ENCODE measurements at regions not wholly inside any gene's neighbourhood (a gene's known extent, or its start where the extent isn't known, plus 50 kb on each side); places are given as distances from the start of the nearest gene placed in this dataset.

GRCh38 chr6:150535151-150535804 is 64.4 kb upstream of the PLEKHG1 start:
- dilution Hi-C loops (cut with MboI; ENCODE audit: extremely low pct_ligation_motif_present, low sequenced_read_pairs) = no loop called here
- Histone ChIP-seq H3K36me3 (ENCODE audit: control insufficient read depth in 2 of 2, extremely low read depth in 1 of 2, insufficient read depth in 2 of 2, low read length in 2 of 2) (no peaks in the 10 kb centered on the region), H4K20me1 (replicated peaks; ENCODE audit: control insufficient read depth, extremely low read depth, insufficient read depth, low read length) (no peaks in the 10 kb centered on the region), H2AFZ (ENCODE audit: low read depth, low read length) (no peak overlapping the region), H3K4me2 (ENCODE audit: insufficient read depth, low read length) (no peak overlapping the region), H3K27ac (ENCODE audit: insufficient read depth, low read depth, low read length) (no peak overlapping the region), H3K4me3 (replicated peaks in 1 of 3; ENCODE audit: insufficient read depth in 1 of 3, low read depth in 1 of 3, low read length in 3 of 3) (no peak overlapping the region), H3K9ac (replicated peaks; ENCODE audit: extremely low read depth, insufficient read depth, low read length) (no peak overlapping the region), H3K79me2 (ENCODE audit: control insufficient read depth, insufficient read depth, low read length) (no peaks in the 10 kb centered on the region), H3K27me3 (ENCODE audit: control insufficient read depth in 2 of 2, insufficient read depth in 2 of 2, low read length in 2 of 2) (peaks cover 4 to 5% of the 10 kb centered on the region in 2 experiments), H3K9me1 (replicated peaks; ENCODE audit: control insufficient read depth, extremely low read depth, insufficient read depth, low read length) (no peaks in the 10 kb centered on the region), H3K4me1 (ENCODE audit: control insufficient read depth, extremely low read depth, insufficient read depth, low read length) (no peaks in the 10 kb centered on the region), H3K9me3 (replicated peaks; ENCODE audit: control insufficient read depth, insufficient read depth, low read length) (no peaks in the 10 kb centered on the region)
- no TSS peak for BruUV-seq (replicated peaks)
- FAIRE-seq = no peak
- intact Hi-C loops (cut with micrococcal nuclease) = loop anchor here (5.0 kb wide), 1 partner anchor 283 kb away; no protein-coding TSS in a partner anchor
- ChIA-PET POLR2A (interaction anchor here (0.7 kb wide), 1 partner anchor 247 kb away, joined by 3 read pairs; no protein-coding TSS in a partner anchor), CTCF (interaction anchor here (0.7 kb wide), 1 partner anchor 25 kb away, joined by 3 read pairs; no protein-coding TSS in a partner anchor)
- TF ChIP-seq EZH2 (IDR thresholded peaks at IDR 0.05; ENCODE audit: borderline replicate concordance, low read depth, low read length, severe bottlenecking) (no peak), POLR2A (IDR thresholded peaks at IDR 0.05; ENCODE audit: low read depth, low read length) (no peak), JUN (IDR thresholded peaks at IDR 0.05; ENCODE audit: borderline replicate concordance, insufficient read depth, insufficient read length, low read depth) (no peak), POLR2AphosphoS5 (IDR thresholded peaks at IDR 0.05; ENCODE audit: insufficient read depth, low read depth, low read length) (no peak)
- TF ChIP-seq, protein P1, sequence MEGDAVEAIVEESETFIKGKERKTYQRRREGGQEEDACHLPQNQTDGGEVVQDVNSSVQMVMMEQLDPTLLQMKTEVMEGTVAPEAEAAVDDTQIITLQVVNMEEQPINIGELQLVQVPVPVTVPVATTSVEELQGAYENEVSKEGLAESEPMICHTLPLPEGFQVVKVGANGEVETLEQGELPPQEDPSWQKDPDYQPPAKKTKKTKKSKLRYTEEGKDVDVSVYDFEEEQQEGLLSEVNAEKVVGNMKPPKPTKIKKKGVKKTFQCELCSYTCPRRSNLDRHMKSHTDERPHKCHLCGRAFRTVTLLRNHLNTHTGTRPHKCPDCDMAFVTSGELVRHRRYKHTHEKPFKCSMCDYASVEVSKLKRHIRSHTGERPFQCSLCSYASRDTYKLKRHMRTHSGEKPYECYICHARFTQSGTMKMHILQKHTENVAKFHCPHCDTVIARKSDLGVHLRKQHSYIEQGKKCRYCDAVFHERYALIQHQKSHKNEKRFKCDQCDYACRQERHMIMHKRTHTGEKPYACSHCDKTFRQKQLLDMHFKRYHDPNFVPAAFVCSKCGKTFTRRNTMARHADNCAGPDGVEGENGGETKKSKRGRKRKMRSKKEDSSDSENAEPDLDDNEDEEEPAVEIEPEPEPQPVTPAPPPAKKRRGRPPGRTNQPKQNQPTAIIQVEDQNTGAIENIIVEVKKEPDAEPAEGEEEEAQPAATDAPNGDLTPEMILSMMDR (IDR thresholded peaks at IDR 0.05; ENCODE audit: extremely low read depth in 1 of 2, insufficient read depth in 1 of 2, low read depth in 1 of 2, low read length in 2 of 2) = no peak
- DNase-seq (ENCODE audit: low read depth, low spot score) = no peak

Measured in endothelial cell of umbilical vein (primary cell).